ENCODE measurements at regions not wholly inside any gene's neighbourhood (a gene's known extent, or its start where the extent isn't known, plus 50 kb on each side); places are given as distances from the start of the nearest gene placed in this dataset.

- no peak for TF ChIP-seq CTCF (IDR thresholded peaks at IDR 0.05; ENCODE audit: low read length)
- TF ChIP-seq EZH2 (IDR thresholded peaks at IDR 0.05; ENCODE audit: borderline replicate concordance, low read length) = no peak
Measured at GRCh38 chr12:105929192-105929591, 209.6 kb downstream of the NUAK1 start.

All from OCI-LY1 (cell line).